D721Med (cell line): ENCODE measurements at regions not wholly inside any gene's neighbourhood (a gene's known extent, or its start where the extent isn't known, plus 50 kb on each side); places are given as distances from the start of the nearest gene placed in this dataset.

Source experiments
- DNase-seq: peaks from one replicate; pipeline ENCODE4 v3.0.0; 2011; ENCODE audit warnings: low spot score; ENCODE audit not compliant: insufficient read length
- FAIRE-seq: peaks from 2 replicates; lab custom pipeline; 2011; peaks lifted over from hg19 to GRCh38; lab: Jason Lieb, UNC
- TF ChIP-seq, protein P1 (sequence below): IDR thresholded peaks from 2 replicates; pipeline ENCODE4 v1.5.1; 2012; ENCODE audit warnings: mild to moderate bottlenecking, control low read depth; ENCODE audit not compliant: insufficient read depth; ENCODE audit errors: missing control alignments

DNA sequence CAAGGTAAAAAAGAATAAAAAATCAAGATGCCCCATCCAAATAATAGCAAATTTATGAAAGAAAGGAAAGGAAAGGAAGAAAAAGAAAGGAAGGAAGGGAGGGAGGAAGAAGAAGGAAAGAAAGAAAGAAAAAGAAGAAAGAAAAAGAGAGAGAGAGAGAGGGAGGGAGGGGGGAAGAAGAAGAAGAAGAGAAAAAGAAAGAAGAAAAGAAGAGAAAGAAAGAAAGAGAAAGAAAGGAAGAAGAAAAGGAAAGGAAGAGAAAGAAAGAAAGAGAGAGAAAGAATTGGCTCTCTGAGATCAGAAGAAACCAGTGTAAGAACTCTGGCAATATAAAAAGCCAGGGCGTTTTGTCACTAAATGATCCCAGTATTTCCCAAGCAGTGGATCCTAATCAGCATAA, 401.7 kb downstream of the EPHA7 start:
- no peak for DNase-seq
- FAIRE-seq = no peak
- TF ChIP-seq, protein P1, sequence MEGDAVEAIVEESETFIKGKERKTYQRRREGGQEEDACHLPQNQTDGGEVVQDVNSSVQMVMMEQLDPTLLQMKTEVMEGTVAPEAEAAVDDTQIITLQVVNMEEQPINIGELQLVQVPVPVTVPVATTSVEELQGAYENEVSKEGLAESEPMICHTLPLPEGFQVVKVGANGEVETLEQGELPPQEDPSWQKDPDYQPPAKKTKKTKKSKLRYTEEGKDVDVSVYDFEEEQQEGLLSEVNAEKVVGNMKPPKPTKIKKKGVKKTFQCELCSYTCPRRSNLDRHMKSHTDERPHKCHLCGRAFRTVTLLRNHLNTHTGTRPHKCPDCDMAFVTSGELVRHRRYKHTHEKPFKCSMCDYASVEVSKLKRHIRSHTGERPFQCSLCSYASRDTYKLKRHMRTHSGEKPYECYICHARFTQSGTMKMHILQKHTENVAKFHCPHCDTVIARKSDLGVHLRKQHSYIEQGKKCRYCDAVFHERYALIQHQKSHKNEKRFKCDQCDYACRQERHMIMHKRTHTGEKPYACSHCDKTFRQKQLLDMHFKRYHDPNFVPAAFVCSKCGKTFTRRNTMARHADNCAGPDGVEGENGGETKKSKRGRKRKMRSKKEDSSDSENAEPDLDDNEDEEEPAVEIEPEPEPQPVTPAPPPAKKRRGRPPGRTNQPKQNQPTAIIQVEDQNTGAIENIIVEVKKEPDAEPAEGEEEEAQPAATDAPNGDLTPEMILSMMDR = no peak

DNA sequence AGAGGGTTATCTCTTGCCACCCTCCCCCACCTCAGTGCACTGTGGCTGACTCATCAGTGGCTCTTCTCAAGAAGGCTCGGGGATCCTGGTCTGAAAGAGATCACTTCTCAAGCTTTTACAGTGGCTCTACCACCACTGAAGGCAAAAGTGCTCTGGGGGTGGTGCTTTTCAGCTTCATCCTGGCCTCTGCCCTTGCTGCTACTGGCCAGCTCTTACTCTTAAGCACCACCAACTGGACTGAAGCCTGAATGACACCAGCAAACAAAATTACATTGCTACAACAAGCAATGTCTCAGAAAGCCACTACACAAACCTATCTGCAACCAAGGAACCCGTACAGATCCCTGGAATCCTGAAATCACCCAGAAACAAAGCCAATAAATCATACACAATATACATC, 402.1 kb downstream of the EPHA7 start:
- FAIRE-seq (no peak), DNase-seq (no peak)

DNA sequence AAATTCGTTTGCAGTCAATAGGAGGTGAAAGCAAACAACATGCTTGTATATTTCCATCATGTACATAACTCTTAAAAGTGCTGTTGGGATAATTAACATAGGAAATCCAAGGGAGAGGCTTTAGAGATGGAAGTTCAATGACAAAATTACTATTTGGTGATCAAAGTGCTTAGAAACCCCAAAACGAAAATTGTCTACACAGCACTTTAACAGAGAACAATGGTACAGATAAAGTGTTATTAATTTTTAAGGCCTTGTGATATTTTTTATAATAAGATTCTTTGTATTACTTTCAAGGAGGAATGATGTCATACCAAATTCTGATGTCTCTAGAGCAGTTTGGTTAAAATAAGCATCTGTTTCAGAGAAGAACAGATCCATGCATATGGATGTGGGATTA, 406.3 kb downstream of the EPHA7 start:
- TF ChIP-seq, protein P1 = no peak
- DNase-seq (no peak), FAIRE-seq (no peak)

More for the DNA sequence above, 402.1 kb downstream of the EPHA7 start:
- TF ChIP-seq, protein P1 = no peak

DNA sequence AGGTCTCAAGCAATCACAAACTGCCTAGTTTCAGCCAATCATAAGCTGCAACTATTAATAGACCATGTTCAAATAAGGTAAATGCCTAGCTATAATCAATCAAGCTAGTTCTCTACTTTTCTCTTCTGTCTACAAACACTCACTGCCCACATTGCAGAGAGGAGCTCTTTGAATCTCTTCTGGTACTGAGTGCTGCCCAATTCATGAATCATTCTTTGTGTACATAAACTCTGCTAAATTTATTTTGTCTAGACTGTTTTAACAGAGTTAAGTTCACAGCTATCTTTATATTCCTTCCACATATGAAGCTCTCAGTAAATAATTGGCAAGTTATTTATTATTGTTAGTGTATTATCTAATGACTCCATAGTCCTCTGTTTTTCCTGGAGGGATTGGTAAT, 411.0 kb downstream of the EPHA7 start:
- TF ChIP-seq, protein P1 = no peak
- DNase-seq = no peak
- FAIRE-seq = no peak

DNA sequence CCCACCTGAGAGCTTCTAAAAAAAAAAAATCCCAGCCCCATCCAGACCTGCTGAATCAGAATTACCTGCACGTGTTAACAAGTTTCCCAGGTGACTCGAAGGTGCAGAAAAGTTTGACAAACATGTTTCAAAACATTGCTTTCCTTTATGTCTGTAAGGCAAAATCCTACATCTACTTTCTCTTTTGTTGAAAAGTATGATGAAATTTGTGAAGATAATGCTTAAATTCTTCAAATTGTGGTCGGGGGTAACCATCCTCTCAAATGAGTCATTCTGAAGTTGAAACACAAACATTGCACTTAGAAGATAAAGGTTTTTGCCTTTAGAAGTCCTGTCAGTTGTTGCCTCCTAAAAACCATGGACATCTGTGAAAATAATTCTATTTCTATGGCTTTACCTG, 429.7 kb downstream of the EPHA7 start:
- DNase-seq = no peak
- no peak for FAIRE-seq
- TF ChIP-seq, protein P1 = no peak

DNA sequence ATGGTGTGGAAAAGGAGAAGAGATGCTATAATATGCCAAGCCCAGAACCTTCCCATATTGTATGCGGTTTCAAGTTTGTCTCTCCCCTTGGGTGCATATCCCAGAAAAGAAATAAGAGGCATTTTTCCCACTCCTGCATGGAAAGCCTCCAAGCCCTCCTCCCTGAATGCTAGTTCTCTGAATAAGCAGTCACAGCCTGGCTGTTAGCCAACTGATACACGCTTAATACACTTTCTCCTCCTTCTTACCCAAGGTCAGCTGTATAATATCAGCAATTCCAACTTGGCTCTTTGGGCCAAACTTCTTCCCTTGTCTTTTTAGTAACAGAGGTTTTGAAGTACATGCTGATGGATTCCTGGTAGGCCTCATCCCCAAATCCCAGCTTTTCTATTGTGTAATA, 440.1 kb downstream of the EPHA7 start:
- TF ChIP-seq, protein P1 = no peak
- no peak for DNase-seq
- FAIRE-seq = no peak

DNA sequence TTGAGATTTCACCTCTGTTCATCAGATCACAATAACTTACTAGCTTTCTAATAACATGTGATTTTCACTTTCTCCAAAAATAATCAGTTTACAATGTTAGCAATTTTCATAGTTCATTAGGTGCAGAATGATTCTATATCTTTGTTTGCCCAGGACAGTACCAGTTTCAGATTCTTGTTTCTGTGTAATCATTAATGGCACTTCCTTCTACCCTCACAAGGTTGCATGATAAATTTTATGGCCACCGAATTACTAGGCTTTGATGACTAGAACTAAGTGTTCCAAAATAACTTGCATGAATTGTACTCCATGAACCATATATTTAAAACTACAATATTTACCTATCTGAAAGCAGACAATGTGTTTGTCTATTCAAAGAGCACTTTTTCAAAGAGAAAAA, 442.3 kb downstream of the EPHA7 start:
- TF ChIP-seq, protein P1 = no peak
- FAIRE-seq (no peak), DNase-seq (no peak)
